ENCODE measurements at regions not wholly inside any gene's neighbourhood (a gene's known extent, or its start where the extent isn't known, plus 50 kb on each side); places are given as distances from the start of the nearest gene placed in this dataset.

- no peak overlapping the region for H3K27ac ChIP-seq (replicated peaks in 1 of 4)
- no peak for DNase-seq (ENCODE audit: extremely low spot score)
- no peaks in the 10 kb centered on the region for H3K27me3 ChIP-seq
- intact Hi-C loops (cut with DNase I) = no loop called here
- TF ChIP-seq EP300 (IDR thresholded peaks at IDR 0.05) (no peak), POLR2AphosphoS5 (IDR thresholded peaks at IDR 0.05) (no peak), POLR2A (IDR thresholded peaks at IDR 0.05; ENCODE audit: low read depth) (no peak)
- TF ChIP-seq, protein P1, sequence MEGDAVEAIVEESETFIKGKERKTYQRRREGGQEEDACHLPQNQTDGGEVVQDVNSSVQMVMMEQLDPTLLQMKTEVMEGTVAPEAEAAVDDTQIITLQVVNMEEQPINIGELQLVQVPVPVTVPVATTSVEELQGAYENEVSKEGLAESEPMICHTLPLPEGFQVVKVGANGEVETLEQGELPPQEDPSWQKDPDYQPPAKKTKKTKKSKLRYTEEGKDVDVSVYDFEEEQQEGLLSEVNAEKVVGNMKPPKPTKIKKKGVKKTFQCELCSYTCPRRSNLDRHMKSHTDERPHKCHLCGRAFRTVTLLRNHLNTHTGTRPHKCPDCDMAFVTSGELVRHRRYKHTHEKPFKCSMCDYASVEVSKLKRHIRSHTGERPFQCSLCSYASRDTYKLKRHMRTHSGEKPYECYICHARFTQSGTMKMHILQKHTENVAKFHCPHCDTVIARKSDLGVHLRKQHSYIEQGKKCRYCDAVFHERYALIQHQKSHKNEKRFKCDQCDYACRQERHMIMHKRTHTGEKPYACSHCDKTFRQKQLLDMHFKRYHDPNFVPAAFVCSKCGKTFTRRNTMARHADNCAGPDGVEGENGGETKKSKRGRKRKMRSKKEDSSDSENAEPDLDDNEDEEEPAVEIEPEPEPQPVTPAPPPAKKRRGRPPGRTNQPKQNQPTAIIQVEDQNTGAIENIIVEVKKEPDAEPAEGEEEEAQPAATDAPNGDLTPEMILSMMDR (IDR thresholded peaks at IDR 0.05) = no peak
- no peaks in the 10 kb centered on the region for H3K4me1 ChIP-seq
- no peaks in the 10 kb centered on the region for H3K36me3 ChIP-seq
- 79% methylated on average over 10 of the region's 10 CpGs for WGBS
- no peaks in the 10 kb centered on the region for H3K9me3 ChIP-seq
- no peak overlapping the region for H3K4me3 ChIP-seq
These were observed 75.2 kb upstream of the RASSF8 start for GRCh38 chr12:25883026-25883916.

GRCh38 chr12:25884024-25884919 lies 74.2 kb upstream of the RASSF8 start:
- no peak overlapping the region for H3K27ac ChIP-seq (replicated peaks in 1 of 4)
- no peak overlapping the region for H3K4me3 ChIP-seq
- no peaks in the 10 kb centered on the region for H3K4me1 ChIP-seq
- 88% methylated on average over 17 of the region's 36 CpGs for WGBS
- TF ChIP-seq POLR2A (IDR thresholded peaks at IDR 0.05; ENCODE audit: low read depth) (no peak), EP300 (IDR thresholded peaks at IDR 0.05) (no peak), POLR2AphosphoS5 (IDR thresholded peaks at IDR 0.05) (no peak)
- TF ChIP-seq, protein P1 (IDR thresholded peaks at IDR 0.05) = no peak
- H3K27me3 ChIP-seq = no peaks in the 10 kb centered on the region
- H3K36me3 ChIP-seq = no peaks in the 10 kb centered on the region
- intact Hi-C loops (cut with DNase I) = no loop called here
- H3K9me3 ChIP-seq = no peaks in the 10 kb centered on the region
- DNase-seq (ENCODE audit: extremely low spot score) = no peak

GRCh38 chr12:25884920-25885234 lies 73.6 kb upstream of the RASSF8 start:
- Histone ChIP-seq H3K9me3 (no peaks in the 10 kb centered on the region), H3K27ac (replicated peaks in 1 of 4) (no peak overlapping the region), H3K4me1 (no peaks in the 10 kb centered on the region), H3K4me3 (no peak overlapping the region), H3K36me3 (no peaks in the 10 kb centered on the region), H3K27me3 (no peaks in the 10 kb centered on the region)
- intact Hi-C loops (cut with DNase I) = no loop called here
- TF ChIP-seq EP300 (IDR thresholded peaks at IDR 0.05) (no peak), POLR2A (IDR thresholded peaks at IDR 0.05; ENCODE audit: low read depth) (no peak), POLR2AphosphoS5 (IDR thresholded peaks at IDR 0.05) (no peak)
- TF ChIP-seq, protein P1 (IDR thresholded peaks at IDR 0.05) = no peak
- WGBS = 95% methylated on average over 7 of the region's 9 CpGs
- DNase-seq (ENCODE audit: extremely low spot score) = no peak

GRCh38 chr12:25886396-25886795 lies 72.1 kb upstream of the RASSF8 start:
- no peak for TF ChIP-seq POLR2AphosphoS5 (IDR thresholded peaks at IDR 0.05)
- H3K4me3 ChIP-seq = no peak overlapping the region
- no peaks in the 10 kb centered on the region for H3K27me3 ChIP-seq

GRCh38 chr12:25887367-25887766 lies 71.1 kb upstream of the RASSF8 start:
- Histone ChIP-seq H3K27me3 (no peaks in the 10 kb centered on the region), H3K4me1 (no peaks in the 10 kb centered on the region), H3K4me3 (no peak overlapping the region), H3K27ac (replicated peaks in 1 of 4) (no peak overlapping the region), H3K36me3 (no peaks in the 10 kb centered on the region), H3K9me3 (no peaks in the 10 kb centered on the region)
- WGBS = 58% methylated on average over 3 of the region's 3 CpGs
- TF ChIP-seq, protein P1 (IDR thresholded peaks at IDR 0.05) = no peak
- TF ChIP-seq POLR2A (IDR thresholded peaks at IDR 0.05; ENCODE audit: low read depth) (no peak), POLR2AphosphoS5 (IDR thresholded peaks at IDR 0.05) (no peak), EP300 (IDR thresholded peaks at IDR 0.05) (no peak)
- DNase-seq (ENCODE audit: extremely low spot score) = no peak
- intact Hi-C loops (cut with DNase I) = no loop called here

More at GRCh38 chr12:25886396-25886795, 72.1 kb upstream of the RASSF8 start:
- no peak overlapping the region for H3K27ac ChIP-seq (replicated peaks in 1 of 4)
- no peaks in the 10 kb centered on the region for H3K9me3 ChIP-seq
- no peaks in the 10 kb centered on the region for H3K36me3 ChIP-seq
- intact Hi-C loops (cut with DNase I) = no loop called here
- no peak for DNase-seq (ENCODE audit: extremely low spot score)
- H3K4me1 ChIP-seq = no peaks in the 10 kb centered on the region

Data from esophagus muscularis mucosa (tissue), 4 donors.